Natural killer cell (primary cell): ENCODE measurements at regions not wholly inside any gene's neighbourhood (a gene's known extent, or its start where the extent isn't known, plus 50 kb on each side); places are given as distances from the start of the nearest gene placed in this dataset.

ENCODE experiments used
- ATAC-seq, 3 donors: fragments of 150-1000 bp in 2 of 3; fragments of 200-7000 bp in 1 of 3; cut with Tn5 transposase; 1 replicate in 1 of 3; 2 replicates in 2 of 3; pipeline ENCODE4 v1.10.0; 2021; ENCODE audit warnings: mild to moderate bottlenecking in 2 of 3, moderate library complexity in 2 of 3
- DNase-seq, 2 donors: peaks; one replicate each; pipeline versions ENCODE4 v3.0.0 to v3.0.0-alpha.2; 2013 to 2021; ENCODE audit warnings: mixed read lengths in 1 of 2
- H3K27ac ChIP-seq: one replicate; pipeline ENCODE4 v1.5.1; 2013; ENCODE audit warnings: mild to moderate bottlenecking, low read length
- H3K27me3 ChIP-seq: one replicate; pipeline ENCODE4 v1.6.1; 2013; ENCODE audit warnings: low read length; ENCODE audit not compliant: control insufficient read depth, insufficient read depth
- H3K36me3 ChIP-seq: one replicate; pipeline ENCODE4 v1.6.1; 2013; ENCODE audit warnings: low read length; ENCODE audit not compliant: control insufficient read depth, insufficient read depth
- H3K4me1 ChIP-seq: one replicate; pipeline ENCODE4 v1.6.1; 2013; ENCODE audit warnings: low read length; ENCODE audit not compliant: control insufficient read depth, insufficient read depth
- H3K4me3 ChIP-seq: one replicate; pipeline ENCODE4 v1.5.1; 2013; ENCODE audit warnings: low read length
- H3K9me3 ChIP-seq: one replicate; pipeline ENCODE4 v1.6.1; 2013; ENCODE audit warnings: low read length; ENCODE audit not compliant: control insufficient read depth, insufficient read depth
- H3K27ac Mint-ChIP-seq, 2 donors: one replicate each; pipeline ENCODE4 v1.8.0; 2022; ENCODE audit warnings: mild to moderate bottlenecking in 2 of 2, mixed read lengths in 2 of 2, moderate library complexity in 1 of 2
- H3K27me3 Mint-ChIP-seq, 2 donors: one replicate each; pipeline ENCODE4 v1.8.0; 2022; ENCODE audit warnings: low read depth in 2 of 2, mixed read lengths in 2 of 2
- H3K36me3 Mint-ChIP-seq: one replicate; pipeline ENCODE4 v1.8.0; 2022; ENCODE audit warnings: mixed read lengths
- H3K4me1 Mint-ChIP-seq, 2 donors: one replicate each; pipeline ENCODE4 v1.8.0; 2022; ENCODE audit warnings: mixed read lengths in 2 of 2
- H3K4me3 Mint-ChIP-seq: one replicate; pipeline ENCODE4 v1.8.0; 2022; ENCODE audit warnings: mild to moderate bottlenecking, moderate library complexity, mixed read lengths
- H3K9me3 Mint-ChIP-seq, 2 donors: one replicate each; pipeline ENCODE4 v1.8.0; 2022; ENCODE audit warnings: mixed read lengths in 2 of 2
- WGBS: methylation state at CpG from one replicate; pipeline ENCODE4 v1.1.7; 2013; ENCODE audit warnings: missing lambda C conversion rate; ENCODE audit not compliant: insufficient coverage; 5-methylcytosine and 5-hydroxymethylcytosine counted together
- intact Hi-C: fragments of 100-400 bp; cut with micrococcal nuclease; formaldehyde crosslinking; loops from one replicate; pipeline ENCODE4 v1.14.2; 2022
- TF ChIP-seq, protein P1 (sequence below): fragments of 200-600 bp; IDR thresholded peaks from one replicate; pipeline ENCODE4 v1.8.0; 2022; ENCODE audit warnings: antibody characterized with exemption

DNA sequence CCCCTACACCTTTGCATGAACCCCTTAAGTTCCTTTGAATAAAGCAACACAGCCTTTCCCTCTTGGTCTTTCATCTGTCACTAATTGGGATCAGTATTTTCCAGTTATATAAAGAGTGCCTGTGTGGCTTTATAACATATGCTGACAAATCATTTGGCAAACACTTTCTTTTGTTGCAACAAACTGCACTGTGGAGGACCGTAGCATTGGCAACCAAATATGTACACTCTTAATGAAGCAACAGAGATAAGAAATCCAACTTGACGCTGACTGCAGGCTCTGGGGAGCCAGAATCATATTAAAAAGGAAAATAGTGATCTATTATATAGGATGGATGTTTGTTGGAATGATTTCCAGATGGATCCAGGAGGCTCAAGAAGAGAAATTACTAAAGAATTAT, 120.1 kb upstream of the PRICKLE2 start:
- no peak overlapping the region for H3K4me3 Mint-ChIP-seq

DNA sequence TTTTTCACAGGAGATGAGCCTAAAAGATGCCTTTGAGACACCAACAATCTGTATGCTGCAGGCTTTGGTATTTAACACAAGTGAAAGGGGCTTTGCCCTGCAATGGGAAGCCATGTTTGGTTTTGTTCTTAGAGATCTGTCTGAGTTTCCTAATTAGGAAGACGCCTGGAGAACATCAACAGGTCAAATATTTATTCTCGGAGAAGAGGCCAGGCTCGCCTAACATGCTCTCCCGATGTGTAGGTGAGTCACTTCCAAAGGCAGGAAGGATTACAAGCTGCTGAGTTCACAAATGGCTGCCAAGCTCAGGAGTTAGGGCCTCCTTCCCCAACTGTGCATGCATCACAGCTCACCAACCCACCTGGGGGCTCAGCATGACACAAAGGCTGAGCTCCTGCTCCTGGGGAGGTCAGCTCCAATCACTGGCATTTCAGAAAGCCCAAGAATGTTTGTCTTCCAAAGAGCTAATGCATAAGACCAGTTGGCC, 119.5 kb upstream of the PRICKLE2 start:
- Mint-ChIP-seq H3K4me1 (no peaks in the 10 kb centered on the region), H3K4me3 (no peak overlapping the region), H3K27me3 (no peaks in the 10 kb centered on the region), H3K36me3 (no peaks in the 10 kb centered on the region), H3K27ac (no peak overlapping the region), H3K9me3 (peaks cover 7 to 8% of the 10 kb centered on the region in 2 donors)
- Histone ChIP-seq H3K4me1 (no peaks in the 10 kb centered on the region), H3K4me3 (no peak overlapping the region), H3K27ac (no peak overlapping the region), H3K27me3 (no peaks in the 10 kb centered on the region), H3K36me3 (no peaks in the 10 kb centered on the region), H3K9me3 (no peaks in the 10 kb centered on the region)
- ATAC-seq (no peak), DNase-seq (no peak)
- intact Hi-C loops = no loop called here
- 69% methylated on average over 4 of the region's 4 CpGs for WGBS
- TF ChIP-seq, protein P1, sequence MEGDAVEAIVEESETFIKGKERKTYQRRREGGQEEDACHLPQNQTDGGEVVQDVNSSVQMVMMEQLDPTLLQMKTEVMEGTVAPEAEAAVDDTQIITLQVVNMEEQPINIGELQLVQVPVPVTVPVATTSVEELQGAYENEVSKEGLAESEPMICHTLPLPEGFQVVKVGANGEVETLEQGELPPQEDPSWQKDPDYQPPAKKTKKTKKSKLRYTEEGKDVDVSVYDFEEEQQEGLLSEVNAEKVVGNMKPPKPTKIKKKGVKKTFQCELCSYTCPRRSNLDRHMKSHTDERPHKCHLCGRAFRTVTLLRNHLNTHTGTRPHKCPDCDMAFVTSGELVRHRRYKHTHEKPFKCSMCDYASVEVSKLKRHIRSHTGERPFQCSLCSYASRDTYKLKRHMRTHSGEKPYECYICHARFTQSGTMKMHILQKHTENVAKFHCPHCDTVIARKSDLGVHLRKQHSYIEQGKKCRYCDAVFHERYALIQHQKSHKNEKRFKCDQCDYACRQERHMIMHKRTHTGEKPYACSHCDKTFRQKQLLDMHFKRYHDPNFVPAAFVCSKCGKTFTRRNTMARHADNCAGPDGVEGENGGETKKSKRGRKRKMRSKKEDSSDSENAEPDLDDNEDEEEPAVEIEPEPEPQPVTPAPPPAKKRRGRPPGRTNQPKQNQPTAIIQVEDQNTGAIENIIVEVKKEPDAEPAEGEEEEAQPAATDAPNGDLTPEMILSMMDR = no peak

More for the DNA sequence above, 120.1 kb upstream of the PRICKLE2 start:
- Mint-ChIP-seq H3K27me3 (no peaks in the 10 kb centered on the region), H3K36me3 (no peaks in the 10 kb centered on the region), H3K4me1 (no peaks in the 10 kb centered on the region), H3K27ac (no peak overlapping the region), H3K9me3 (peaks cover 7 to 8% of the 10 kb centered on the region in 2 donors)
- 100% methylated on average over 2 of the region's 2 CpGs for WGBS
- TF ChIP-seq, protein P1 = no peak
- H3K4me3 ChIP-seq = no peak overlapping the region
- intact Hi-C loops = no loop called here
- DNase-seq (no peak), ATAC-seq (no peak)
- no peaks in the 10 kb centered on the region for H3K4me1 ChIP-seq
- H3K27ac ChIP-seq = no peak overlapping the region
- no peaks in the 10 kb centered on the region for H3K36me3 ChIP-seq
- H3K27me3 ChIP-seq = no peaks in the 10 kb centered on the region
- no peaks in the 10 kb centered on the region for H3K9me3 ChIP-seq

DNA sequence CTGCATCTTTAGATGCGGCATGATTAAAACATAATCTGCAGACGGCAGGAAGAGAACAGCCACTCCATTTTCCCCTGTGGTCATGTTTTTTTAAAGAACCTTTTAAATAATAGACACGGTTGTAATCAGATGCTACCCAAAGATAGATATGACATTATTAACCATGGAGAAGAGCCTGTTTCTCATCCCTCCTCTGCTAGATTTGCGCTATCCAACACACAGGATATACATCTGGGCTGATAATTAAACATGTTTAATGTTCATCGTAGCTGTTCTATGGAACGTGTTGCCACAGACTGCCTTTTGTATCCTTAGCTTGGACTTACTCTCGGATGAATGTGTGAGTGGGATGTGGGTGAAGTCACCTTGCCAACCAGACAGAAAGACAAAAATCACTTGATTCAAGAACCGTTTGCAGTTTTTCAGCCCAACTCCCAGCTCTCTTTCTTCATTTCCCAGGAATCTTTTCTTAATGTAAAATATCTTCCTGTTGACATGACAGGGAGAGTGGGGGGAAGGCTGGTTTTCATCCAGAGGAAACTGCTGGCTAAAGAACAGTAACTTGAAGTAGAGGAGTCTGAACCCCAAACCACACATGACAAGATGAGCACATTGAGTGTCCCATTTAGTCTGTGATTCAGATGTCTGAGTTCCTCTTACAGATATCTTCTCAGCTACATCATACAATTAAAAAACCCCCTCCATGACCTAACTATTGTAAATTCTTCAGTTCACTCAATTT, 118.6 kb upstream of the PRICKLE2 start:
- no peak overlapping the region for H3K4me3 Mint-ChIP-seq
- Histone ChIP-seq H3K4me3 (no peak overlapping the region), H3K9me3 (no peaks in the 10 kb centered on the region), H3K4me1 (no peaks in the 10 kb centered on the region), H3K36me3 (no peaks in the 10 kb centered on the region), H3K27me3 (no peaks in the 10 kb centered on the region), H3K27ac (no peak overlapping the region)
- H3K4me1 Mint-ChIP-seq = no peaks in the 10 kb centered on the region
- H3K27me3 Mint-ChIP-seq = no peaks in the 10 kb centered on the region
- WGBS = 89% methylated on average over 7 of the region's 8 CpGs
- TF ChIP-seq, protein P1 = no peak
- intact Hi-C loops = no loop called here
- H3K36me3 Mint-ChIP-seq = no peaks in the 10 kb centered on the region
- no peak overlapping the region for H3K27ac Mint-ChIP-seq
- H3K9me3 Mint-ChIP-seq = peaks cover 7 to 8% of the 10 kb centered on the region in 2 donors
- DNase-seq (no peak), ATAC-seq (no peak)
